Transverse colon (tissue), 3 donors: ENCODE measurements at regions not wholly inside any gene's neighbourhood (a gene's known extent, or its start where the extent isn't known, plus 50 kb on each side); places are given as distances from the start of the nearest gene placed in this dataset.

Source experiments
- CTCF ChIP-seq, 5 experiments: fragments of 200-600 bp in 3 of 5; fragments of 450-650 bp in 2 of 5; sonication (generic) in 3 of 5; IDR thresholded peaks; 1 replicate in 2 of 5; 2 replicates in 3 of 5; pipeline ENCODE4 v1.5.1; 2016 to 2017; ENCODE audit warnings: antibody characterized with exemption in 5 of 5, inconsistent platforms in 3 of 5, mild to moderate bottlenecking in 2 of 5, moderate library complexity in 1 of 5
- POLR2A ChIP-seq: fragments of 450-650 bp; IDR thresholded peaks from one replicate; pipeline ENCODE4 v1.6.1; 2016; ENCODE audit warnings: antibody characterized with exemption, mild to moderate bottlenecking, moderate library complexity

GRCh38 chr1:193658691-193659090 lies 472.3 kb upstream of the B3GALT2 start:
- TF ChIP-seq CTCF (IDR thresholded peaks at IDR 0.05): no peak
- TF ChIP-seq POLR2A: no peak
